Type B pancreatic cell (in vitro differentiated cells): ENCODE measurements at regions not wholly inside any gene's neighbourhood (a gene's known extent, or its start where the extent isn't known, plus 50 kb on each side); places are given as distances from the start of the nearest gene placed in this dataset.

Source experiments
- DNase-seq: peaks from one replicate; pipeline ENCODE4 v3.0.0; 2021; ENCODE audit warnings: mixed read lengths; ENCODE audit not compliant: unreplicated experiment; ENCODE audit errors: extremely low spot score
- H3K27ac Mint-ChIP-seq: 2 replicates; pipeline ENCODE4 v1.8.0; 2021; ENCODE audit warnings: mild to moderate bottlenecking, mixed read lengths
- H3K27me3 Mint-ChIP-seq: 2 replicates; pipeline ENCODE4 v1.8.0; 2021; ENCODE audit warnings: mixed read lengths
- H3K36me3 Mint-ChIP-seq: 2 replicates; pipeline ENCODE4 v1.8.0; 2021; ENCODE audit warnings: mixed read lengths
- H3K4me1 Mint-ChIP-seq: one replicate; pipeline ENCODE4 v1.8.0; 2021; ENCODE audit warnings: mixed read lengths; ENCODE audit not compliant: unreplicated experiment
- H3K4me3 Mint-ChIP-seq: 2 replicates; pipeline ENCODE4 v1.8.0; 2021; ENCODE audit warnings: mild to moderate bottlenecking, mixed read lengths
- H3K9me3 Mint-ChIP-seq: 2 replicates; pipeline ENCODE4 v1.8.0; 2021; ENCODE audit warnings: mixed read lengths
- TF ChIP-seq, protein P1 (sequence below): fragments of 200-600 bp; sonication (generic); conservative IDR thresholded peaks from 2 replicates; pipeline ENCODE4 v1.5.0; 2021; ENCODE audit warnings: antibody characterized with exemption, mild to moderate bottlenecking

DNA sequence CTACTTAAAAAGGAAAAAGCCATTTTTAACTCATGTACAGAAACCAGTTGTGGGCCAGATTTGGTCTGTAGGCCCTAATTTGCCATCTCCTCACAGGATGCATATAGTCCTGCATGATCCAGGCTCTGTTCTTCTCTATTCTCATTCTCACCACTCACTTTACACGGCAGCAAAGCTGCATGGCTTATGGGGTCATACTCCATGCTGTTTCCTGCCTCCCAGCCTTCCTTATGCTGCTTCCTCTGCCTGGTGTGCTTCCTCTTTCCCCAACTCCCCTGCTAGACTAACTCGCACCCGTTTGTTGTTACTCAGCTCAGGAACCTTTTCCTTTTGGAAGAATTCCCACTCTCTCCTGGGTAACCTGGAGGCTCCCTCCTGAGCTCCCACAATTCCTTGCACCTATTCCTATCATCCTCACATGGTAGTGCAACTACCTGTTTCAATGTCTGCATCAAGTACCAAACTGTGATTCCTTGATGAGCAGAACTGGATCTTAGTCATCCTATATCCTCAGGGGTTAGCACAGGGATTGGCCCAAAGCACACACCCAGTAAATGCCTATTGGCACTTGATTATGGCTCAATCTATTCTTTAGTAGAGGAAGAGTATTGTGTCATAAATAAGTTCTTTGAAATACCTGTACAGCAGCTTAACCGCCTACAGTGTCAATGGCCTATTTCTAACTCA is 172.1 kb upstream of the MITF start:
- H3K27me3 Mint-ChIP-seq: peaks cover 4% of the 10 kb centered on the region
- TF ChIP-seq, protein P1, sequence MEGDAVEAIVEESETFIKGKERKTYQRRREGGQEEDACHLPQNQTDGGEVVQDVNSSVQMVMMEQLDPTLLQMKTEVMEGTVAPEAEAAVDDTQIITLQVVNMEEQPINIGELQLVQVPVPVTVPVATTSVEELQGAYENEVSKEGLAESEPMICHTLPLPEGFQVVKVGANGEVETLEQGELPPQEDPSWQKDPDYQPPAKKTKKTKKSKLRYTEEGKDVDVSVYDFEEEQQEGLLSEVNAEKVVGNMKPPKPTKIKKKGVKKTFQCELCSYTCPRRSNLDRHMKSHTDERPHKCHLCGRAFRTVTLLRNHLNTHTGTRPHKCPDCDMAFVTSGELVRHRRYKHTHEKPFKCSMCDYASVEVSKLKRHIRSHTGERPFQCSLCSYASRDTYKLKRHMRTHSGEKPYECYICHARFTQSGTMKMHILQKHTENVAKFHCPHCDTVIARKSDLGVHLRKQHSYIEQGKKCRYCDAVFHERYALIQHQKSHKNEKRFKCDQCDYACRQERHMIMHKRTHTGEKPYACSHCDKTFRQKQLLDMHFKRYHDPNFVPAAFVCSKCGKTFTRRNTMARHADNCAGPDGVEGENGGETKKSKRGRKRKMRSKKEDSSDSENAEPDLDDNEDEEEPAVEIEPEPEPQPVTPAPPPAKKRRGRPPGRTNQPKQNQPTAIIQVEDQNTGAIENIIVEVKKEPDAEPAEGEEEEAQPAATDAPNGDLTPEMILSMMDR: no peak
- H3K4me1 Mint-ChIP-seq: no peaks in the 10 kb centered on the region
- no peak overlapping the region for H3K4me3 Mint-ChIP-seq
- H3K36me3 Mint-ChIP-seq: no peaks in the 10 kb centered on the region
- H3K27ac Mint-ChIP-seq: no peak overlapping the region
- H3K9me3 Mint-ChIP-seq: no peaks in the 10 kb centered on the region
- DNase-seq: no peak

DNA sequence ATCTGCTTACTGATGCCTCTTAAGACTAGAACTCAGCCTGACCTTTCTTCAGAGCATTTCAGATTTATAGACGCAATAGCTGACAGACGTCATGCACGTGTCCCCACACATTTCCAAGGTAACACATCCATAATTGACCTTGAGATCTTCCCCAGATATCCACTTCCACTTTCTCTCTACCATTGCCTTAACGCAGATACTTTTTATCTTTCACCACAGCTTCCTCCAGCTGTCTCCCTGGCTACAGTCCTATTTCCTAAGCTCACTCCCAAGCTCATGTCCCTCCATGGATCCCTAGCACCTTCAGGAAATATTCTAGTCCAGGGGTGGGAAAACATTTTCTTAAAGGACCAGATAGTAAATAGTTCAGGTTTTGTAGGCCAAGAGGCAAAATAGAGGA is 173.0 kb upstream of the MITF start:
- TF ChIP-seq, protein P1: no peak
- H3K4me3 Mint-ChIP-seq: no peak overlapping the region
- H3K27ac Mint-ChIP-seq: no peak overlapping the region
- H3K27me3 Mint-ChIP-seq: no peaks in the 10 kb centered on the region
- no peaks in the 10 kb centered on the region for H3K9me3 Mint-ChIP-seq
- no peaks in the 10 kb centered on the region for H3K36me3 Mint-ChIP-seq
- no peak for DNase-seq
- no peaks in the 10 kb centered on the region for H3K4me1 Mint-ChIP-seq

DNA sequence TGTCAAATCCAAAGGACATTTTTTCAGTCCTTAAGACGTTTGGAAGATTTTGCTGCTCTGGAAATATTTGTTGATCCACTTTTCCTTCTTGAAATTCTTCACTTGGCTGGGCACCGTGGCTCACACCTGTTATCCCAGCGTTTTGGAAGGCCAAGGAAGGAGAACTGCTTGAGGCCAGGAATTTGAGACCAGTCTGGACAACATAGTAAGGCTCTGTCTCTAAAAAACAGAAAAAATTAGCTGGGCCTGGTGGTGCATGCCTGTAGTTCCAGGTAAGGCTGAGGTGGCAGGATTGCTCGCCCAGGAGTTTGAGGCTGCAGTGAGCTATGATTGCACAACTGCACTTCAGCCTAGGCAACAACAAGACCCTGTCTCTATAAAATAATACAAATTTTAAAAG is 173.9 kb upstream of the MITF start:
- Mint-ChIP-seq H3K9me3 (no peaks in the 10 kb centered on the region), H3K27ac (no peak overlapping the region), H3K4me3 (no peak overlapping the region), H3K4me1 (no peaks in the 10 kb centered on the region), H3K27me3 (no peaks in the 10 kb centered on the region), H3K36me3 (no peaks in the 10 kb centered on the region)
- TF ChIP-seq, protein P1: no peak
- no peak for DNase-seq

DNA sequence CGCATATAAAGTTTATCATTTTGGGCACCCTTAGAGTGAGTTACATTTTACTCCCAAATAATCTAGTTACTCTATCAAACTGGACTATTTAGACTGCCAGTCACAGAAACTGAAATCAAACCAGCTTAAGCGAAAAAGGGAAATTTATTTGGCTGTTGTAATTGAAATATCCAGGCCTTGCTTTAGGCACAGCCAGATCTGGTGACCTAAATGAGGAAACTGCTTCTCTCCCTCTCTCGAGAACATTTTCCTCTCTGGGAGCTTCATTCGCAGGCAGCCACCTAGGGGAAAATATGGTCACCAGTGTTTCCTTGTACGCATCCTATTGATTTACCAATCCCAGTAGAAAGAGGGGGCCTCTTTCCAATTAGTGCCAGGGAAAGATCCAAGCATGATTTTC is 175.3 kb upstream of the MITF start:
- no peak for DNase-seq
- no peak overlapping the region for H3K4me3 Mint-ChIP-seq
- H3K36me3 Mint-ChIP-seq: no peaks in the 10 kb centered on the region
- H3K4me1 Mint-ChIP-seq: no peaks in the 10 kb centered on the region
- no peaks in the 10 kb centered on the region for H3K9me3 Mint-ChIP-seq
- H3K27me3 Mint-ChIP-seq: no peaks in the 10 kb centered on the region
- TF ChIP-seq, protein P1: no peak
- H3K27ac Mint-ChIP-seq: no peak overlapping the region

DNA sequence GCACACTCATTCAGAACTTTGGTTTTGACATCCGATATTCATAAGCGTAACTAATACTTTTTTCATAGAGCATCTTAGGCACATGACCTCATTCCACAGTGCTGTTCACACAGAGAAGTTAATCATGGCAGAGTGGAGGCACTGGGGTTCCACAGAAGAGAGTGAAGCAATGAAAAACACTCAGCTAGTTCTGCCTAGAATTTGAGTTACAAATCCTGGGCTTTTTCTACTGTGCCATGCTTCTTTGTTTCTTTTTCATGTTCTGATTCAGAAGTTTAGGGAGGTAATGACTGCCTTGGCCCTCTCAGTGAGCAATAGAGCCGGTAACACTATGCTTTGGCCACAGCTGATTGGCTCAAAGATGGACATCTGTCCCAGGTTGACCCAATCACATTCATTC is 176.1 kb upstream of the MITF start:
- no peak overlapping the region for H3K4me3 Mint-ChIP-seq
- H3K27me3 Mint-ChIP-seq: no peaks in the 10 kb centered on the region
- DNase-seq: no peak
- no peaks in the 10 kb centered on the region for H3K9me3 Mint-ChIP-seq
- TF ChIP-seq, protein P1: no peak
- no peak overlapping the region for H3K27ac Mint-ChIP-seq
- no peaks in the 10 kb centered on the region for H3K4me1 Mint-ChIP-seq
- no peaks in the 10 kb centered on the region for H3K36me3 Mint-ChIP-seq

DNA sequence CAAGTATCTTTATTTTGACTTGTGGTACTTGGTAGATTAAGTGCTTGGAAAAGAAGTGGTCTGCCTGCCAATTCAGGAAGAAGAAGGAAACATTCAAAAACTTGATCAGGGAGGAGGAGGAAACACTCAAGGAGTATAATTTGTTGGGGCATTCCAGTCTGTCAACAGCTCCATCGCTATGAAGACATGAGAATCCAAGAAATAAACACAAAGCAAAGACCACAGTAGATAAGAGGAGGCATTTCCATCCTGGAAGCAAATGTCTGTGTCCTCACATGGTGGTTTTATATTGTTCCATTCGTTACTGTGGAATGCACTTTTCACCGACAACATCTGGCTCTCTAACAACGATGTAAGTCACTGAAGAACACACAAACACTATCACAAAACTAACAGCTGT is 176.1 kb upstream of the FRMD4B start:
- H3K27ac Mint-ChIP-seq: no peak overlapping the region
- no peak overlapping the region for H3K4me3 Mint-ChIP-seq
- H3K4me1 Mint-ChIP-seq: no peaks in the 10 kb centered on the region
- no peaks in the 10 kb centered on the region for H3K27me3 Mint-ChIP-seq
- H3K36me3 Mint-ChIP-seq: no peaks in the 10 kb centered on the region
- TF ChIP-seq, protein P1: no peak
- no peaks in the 10 kb centered on the region for H3K9me3 Mint-ChIP-seq
- DNase-seq: no peak
